Nephron (organoid): ENCODE measurements at regions not wholly inside any gene's neighbourhood (a gene's known extent, or its start where the extent isn't known, plus 50 kb on each side); places are given as distances from the start of the nearest gene placed in this dataset.

Source experiments
- H3K27ac Mint-ChIP-seq, 3 experiments: 2 replicates each; pipeline ENCODE4 v1.8.0; 2020; ENCODE audit warnings: mixed read lengths in 3 of 3, mild to moderate bottlenecking in 2 of 3, moderate library complexity in 1 of 3
- H3K27me3 Mint-ChIP-seq: 2 replicates; pipeline ENCODE4 v1.8.0; 2021; ENCODE audit warnings: low read depth, mild to moderate bottlenecking, moderate library complexity, mixed read lengths
- H3K36me3 Mint-ChIP-seq: 2 replicates; pipeline ENCODE4 v1.8.0; 2020; ENCODE audit warnings: low read depth, mixed read lengths
- H3K4me1 Mint-ChIP-seq: 2 replicates; pipeline ENCODE4 v1.8.0; 2020; ENCODE audit warnings: mixed read lengths
- H3K4me3 Mint-ChIP-seq, 3 experiments: 2 replicates each; pipeline ENCODE4 v1.8.0; 2020; ENCODE audit warnings: mild to moderate bottlenecking in 3 of 3, mixed read lengths in 3 of 3, moderate library complexity in 2 of 3
- H3K9me3 Mint-ChIP-seq: 2 replicates; pipeline ENCODE4 v1.8.0; 2020; ENCODE audit warnings: mixed read lengths
- TF ChIP-seq, protein P1 (sequence below), 3 experiments: fragments of 200-600 bp; sonication (generic); IDR thresholded peaks; one replicate each; pipeline ENCODE4 v1.5.0; 2021; ENCODE audit warnings: antibody characterized with exemption in 3 of 3; ENCODE audit not compliant: unreplicated experiment in 3 of 3

DNA sequence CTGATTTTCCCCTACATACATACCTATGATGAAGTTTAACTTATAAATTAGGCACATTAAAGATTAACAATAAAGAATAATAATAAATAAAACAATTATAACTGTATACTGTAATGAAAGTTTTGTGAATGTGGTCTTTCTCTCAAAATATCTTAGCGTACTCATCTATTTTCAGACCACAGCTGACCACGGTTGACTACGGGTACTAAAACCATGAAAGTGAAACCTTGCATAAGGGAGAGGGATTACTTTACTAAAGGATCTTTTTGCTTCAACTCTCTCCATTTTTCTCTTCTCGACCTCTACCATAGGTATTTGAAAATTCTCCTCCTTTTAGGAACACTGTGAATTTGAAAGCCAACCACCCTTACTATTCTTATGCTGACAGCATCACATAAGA, 475.5 kb downstream of the CETN3 start:
- Mint-ChIP-seq H3K4me3 (no peak overlapping the region), H3K9me3 (no peaks in the 10 kb centered on the region), H3K27me3 (no peaks in the 10 kb centered on the region), H3K36me3 (no peaks in the 10 kb centered on the region), H3K27ac (no peak overlapping the region), H3K4me1 (peaks cover 7% of the 10 kb centered on the region)
- TF ChIP-seq, protein P1, sequence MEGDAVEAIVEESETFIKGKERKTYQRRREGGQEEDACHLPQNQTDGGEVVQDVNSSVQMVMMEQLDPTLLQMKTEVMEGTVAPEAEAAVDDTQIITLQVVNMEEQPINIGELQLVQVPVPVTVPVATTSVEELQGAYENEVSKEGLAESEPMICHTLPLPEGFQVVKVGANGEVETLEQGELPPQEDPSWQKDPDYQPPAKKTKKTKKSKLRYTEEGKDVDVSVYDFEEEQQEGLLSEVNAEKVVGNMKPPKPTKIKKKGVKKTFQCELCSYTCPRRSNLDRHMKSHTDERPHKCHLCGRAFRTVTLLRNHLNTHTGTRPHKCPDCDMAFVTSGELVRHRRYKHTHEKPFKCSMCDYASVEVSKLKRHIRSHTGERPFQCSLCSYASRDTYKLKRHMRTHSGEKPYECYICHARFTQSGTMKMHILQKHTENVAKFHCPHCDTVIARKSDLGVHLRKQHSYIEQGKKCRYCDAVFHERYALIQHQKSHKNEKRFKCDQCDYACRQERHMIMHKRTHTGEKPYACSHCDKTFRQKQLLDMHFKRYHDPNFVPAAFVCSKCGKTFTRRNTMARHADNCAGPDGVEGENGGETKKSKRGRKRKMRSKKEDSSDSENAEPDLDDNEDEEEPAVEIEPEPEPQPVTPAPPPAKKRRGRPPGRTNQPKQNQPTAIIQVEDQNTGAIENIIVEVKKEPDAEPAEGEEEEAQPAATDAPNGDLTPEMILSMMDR (IDR thresholded peaks at IDR 0.05; ENCODE audit: unreplicated experiment in 3 of 3), result no peak

DNA sequence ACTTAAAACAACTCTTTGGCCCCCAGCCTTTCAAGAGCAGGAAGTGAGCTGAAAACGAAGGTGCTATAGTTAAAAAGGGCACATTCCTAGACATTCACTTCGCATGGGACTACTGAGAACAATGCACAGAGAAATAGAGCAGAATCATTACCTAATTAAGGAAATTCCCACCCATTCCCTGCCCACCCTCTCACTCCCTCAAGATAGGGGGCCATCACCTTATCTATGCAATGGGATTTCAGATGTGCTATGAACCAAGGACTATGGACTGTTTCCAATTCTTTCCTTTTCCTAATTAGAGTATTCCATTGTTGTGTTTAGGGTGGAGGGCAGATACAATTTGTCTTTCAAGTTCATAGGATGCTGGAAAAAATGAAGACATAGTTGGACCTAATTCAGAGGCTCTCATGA, 476.8 kb downstream of the CETN3 start:
- no peak overlapping the region for H3K27ac Mint-ChIP-seq
- H3K36me3 Mint-ChIP-seq, result no peaks in the 10 kb centered on the region
- H3K4me1 Mint-ChIP-seq, result peaks cover 7% of the 10 kb centered on the region
- H3K4me3 Mint-ChIP-seq, result no peak overlapping the region
- TF ChIP-seq, protein P1 (IDR thresholded peaks at IDR 0.05; ENCODE audit: unreplicated experiment in 3 of 3), result no peak
- no peaks in the 10 kb centered on the region for H3K9me3 Mint-ChIP-seq
- no peaks in the 10 kb centered on the region for H3K27me3 Mint-ChIP-seq

DNA sequence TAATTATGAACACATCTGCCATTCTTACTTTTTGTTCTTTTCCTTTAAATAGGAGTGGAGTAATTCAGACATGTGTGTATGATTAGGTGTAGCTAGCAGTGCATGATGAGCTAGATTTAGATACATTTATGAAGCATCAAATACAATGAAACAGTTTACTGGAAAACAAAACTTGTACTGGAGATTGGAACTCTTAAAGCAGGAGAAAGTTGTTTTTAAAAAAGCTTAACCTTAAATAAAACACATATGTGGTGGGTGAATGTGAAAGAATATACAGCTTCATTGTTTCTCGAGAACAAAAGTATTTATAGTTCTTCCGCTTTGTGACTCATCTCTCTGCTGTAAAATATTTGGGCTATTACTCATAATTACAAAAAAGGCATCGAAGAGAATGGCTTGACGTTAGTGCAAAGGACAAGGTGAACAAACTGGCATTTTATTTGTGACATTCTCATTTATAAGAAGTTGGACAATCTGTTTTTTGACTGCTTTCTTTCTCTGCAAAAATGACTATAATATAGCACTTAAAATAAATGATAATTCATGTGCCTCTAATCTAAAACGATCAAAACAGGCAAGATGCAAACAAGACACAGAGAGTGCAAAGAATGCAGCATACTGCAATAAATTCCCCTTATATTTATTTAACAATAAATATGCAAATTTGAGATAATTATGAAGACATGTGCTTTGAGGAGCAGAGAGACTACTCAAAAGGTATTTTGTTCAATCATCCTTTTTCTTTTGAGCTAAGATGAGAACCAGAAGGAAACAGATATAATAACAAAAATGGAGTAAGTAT, 478.8 kb downstream of the CETN3 start:
- peaks cover 7% of the 10 kb centered on the region for H3K4me1 Mint-ChIP-seq
- H3K9me3 Mint-ChIP-seq, result no peaks in the 10 kb centered on the region
- TF ChIP-seq, protein P1 (IDR thresholded peaks at IDR 0.05; ENCODE audit: unreplicated experiment in 3 of 3), result no peak
- H3K4me3 Mint-ChIP-seq, result no peak overlapping the region
- H3K27me3 Mint-ChIP-seq, result no peaks in the 10 kb centered on the region
- no peak overlapping the region for H3K27ac Mint-ChIP-seq
- no peaks in the 10 kb centered on the region for H3K36me3 Mint-ChIP-seq

DNA sequence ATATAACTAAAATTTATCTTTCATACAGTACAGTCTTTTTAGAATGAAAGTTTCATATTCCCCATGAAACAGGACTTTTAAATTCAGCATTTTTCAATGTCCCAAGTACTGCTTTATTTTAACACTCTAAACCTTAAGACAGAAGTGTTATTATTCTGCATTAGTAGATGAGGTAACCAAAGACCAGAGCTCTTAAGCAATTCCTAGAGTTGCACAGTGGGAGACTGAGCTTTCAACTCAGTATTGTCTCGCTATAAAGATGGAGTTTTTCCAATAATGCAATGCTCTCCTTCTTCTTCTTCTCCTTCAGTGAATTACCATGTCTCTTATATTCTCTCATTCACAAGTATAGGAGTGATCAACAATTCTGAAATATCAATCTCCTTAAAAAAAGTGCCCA, 479.7 kb downstream of the CETN3 start:
- H3K27me3 Mint-ChIP-seq, result no peaks in the 10 kb centered on the region
- TF ChIP-seq, protein P1 (IDR thresholded peaks at IDR 0.05; ENCODE audit: unreplicated experiment in 3 of 3), result no peak
- no peaks in the 10 kb centered on the region for H3K9me3 Mint-ChIP-seq
- peaks cover 7% of the 10 kb centered on the region for H3K4me1 Mint-ChIP-seq
- H3K27ac Mint-ChIP-seq, result no peak overlapping the region
- no peaks in the 10 kb centered on the region for H3K36me3 Mint-ChIP-seq
- H3K4me3 Mint-ChIP-seq, result no peak overlapping the region

GRCh38 chr5:89929173-89929572, 480.4 kb downstream of the CETN3 start:
- TF ChIP-seq, protein P1 (IDR thresholded peaks at IDR 0.05; ENCODE audit: unreplicated experiment in 3 of 3), result no peak
- H3K4me1 Mint-ChIP-seq, result peaks cover 7% of the 10 kb centered on the region
- H3K27ac Mint-ChIP-seq, result no peak overlapping the region
- no peaks in the 10 kb centered on the region for H3K9me3 Mint-ChIP-seq
- no peaks in the 10 kb centered on the region for H3K27me3 Mint-ChIP-seq
- no peaks in the 10 kb centered on the region for H3K36me3 Mint-ChIP-seq
- H3K4me3 Mint-ChIP-seq, result no peak overlapping the region

- Mint-ChIP-seq H3K4me3 (no peak overlapping the region), H3K9me3 (peaks cover 5% of the 10 kb centered on the region), H3K4me1 (no peaks in the 10 kb centered on the region), H3K27ac (no peak overlapping the region), H3K36me3 (no peaks in the 10 kb centered on the region), H3K27me3 (no peaks in the 10 kb centered on the region)
- TF ChIP-seq, protein P1 (IDR thresholded peaks at IDR 0.05; ENCODE audit: unreplicated experiment in 3 of 3), result no peak
Measured at GRCh38 chr5:89922161-89922560, 487.4 kb downstream of the CETN3 start.
